GM06990 (cell line): ENCODE measurements at regions not wholly inside any gene's neighbourhood (a gene's known extent, or its start where the extent isn't known, plus 50 kb on each side); places are given as distances from the start of the nearest gene placed in this dataset.

Source experiments
- DNase-seq: peaks from one replicate; pipeline ENCODE4 v3.0.0-alpha.2; 2011; ENCODE audit not compliant: insufficient read length; ENCODE audit errors: extremely low read depth
- H3K27me3 ChIP-seq: replicated peaks from 2 replicates; pipeline ENCODE4 v1.6.0; 2011; ENCODE audit warnings: low read length; ENCODE audit not compliant: control insufficient read depth, insufficient read depth
- H3K36me3 ChIP-seq: 2 replicates; pipeline ENCODE4 v1.5.1; 2011; ENCODE audit warnings: low read length; ENCODE audit not compliant: control insufficient read depth, insufficient read depth
- H3K4me3 ChIP-seq: replicated peaks from 2 replicates; pipeline ENCODE4 v1.5.1; 2011; ENCODE audit warnings: low read depth, mild to moderate bottlenecking, control low read depth, low read length
- CTCF ChIP-seq: IDR thresholded peaks from 2 replicates; pipeline ENCODE4 v1.5.1; 2011; ENCODE audit warnings: low read length, control low read depth, mild to moderate bottlenecking, inconsistent platforms; ENCODE audit not compliant: insufficient read depth, poor library complexity, severe bottlenecking

- no peaks in the 10 kb centered on the region for H3K36me3 ChIP-seq
- no peak overlapping the region for H3K4me3 ChIP-seq
- no peaks in the 10 kb centered on the region for H3K27me3 ChIP-seq
- DNase-seq: peak; percentile 38
- TF ChIP-seq CTCF: no peak
Measured at GRCh38 chr5:124444147-124444775, 302.2 kb downstream of the ZNF608 start.

GRCh38 chr5:124440471-124440870, 306.0 kb downstream of the ZNF608 start:
- no peaks in the 10 kb centered on the region for H3K27me3 ChIP-seq
- no peaks in the 10 kb centered on the region for H3K36me3 ChIP-seq
- no peak for TF ChIP-seq CTCF
- DNase-seq: no peak
- no peak overlapping the region for H3K4me3 ChIP-seq

GRCh38 chr5:124439609-124440008, 306.8 kb downstream of the ZNF608 start:
- H3K27me3 ChIP-seq: no peaks in the 10 kb centered on the region
- no peak for TF ChIP-seq CTCF
- no peak for DNase-seq
- no peak overlapping the region for H3K4me3 ChIP-seq
- H3K36me3 ChIP-seq: no peaks in the 10 kb centered on the region

- no peak for DNase-seq
- no peak overlapping the region for H3K4me3 ChIP-seq
- H3K36me3 ChIP-seq: no peaks in the 10 kb centered on the region
- no peaks in the 10 kb centered on the region for H3K27me3 ChIP-seq
- TF ChIP-seq CTCF: no peak
Measured at GRCh38 chr5:124438903-124439281, 307.5 kb downstream of the ZNF608 start.

GRCh38 chr5:124438026-124438902, 308.2 kb downstream of the ZNF608 start:
- Histone ChIP-seq H3K36me3 (no peaks in the 10 kb centered on the region), H3K4me3 (no peak overlapping the region), H3K27me3 (no peaks in the 10 kb centered on the region)
- TF ChIP-seq CTCF: no peak
- no peak for DNase-seq

- no peaks in the 10 kb centered on the region for H3K36me3 ChIP-seq
- no peak for DNase-seq
- no peaks in the 10 kb centered on the region for H3K27me3 ChIP-seq
- TF ChIP-seq CTCF: no peak
- H3K4me3 ChIP-seq: no peak overlapping the region
Measured at GRCh38 chr5:124436294-124436693, 310.1 kb downstream of the ZNF608 start.
